ENCODE measurements at regions not wholly inside any gene's neighbourhood (a gene's known extent, or its start where the extent isn't known, plus 50 kb on each side); places are given as distances from the start of the nearest gene placed in this dataset.

GRCh38 chr18:25743646-25744151, 346.7 kb downstream of the SS18 start:
- Histone ChIP-seq H3K4me3 (ENCODE audit: low read depth, low read length) (no peak overlapping the region), H3K4me1 (ENCODE audit: insufficient read depth) (no peaks in the 10 kb centered on the region), H3K27ac (ENCODE audit: low read depth) (no peak overlapping the region), H3K36me3 (ENCODE audit: insufficient read depth) (no peaks in the 10 kb centered on the region)
- WGBS, result 65% methylated on average over 7 of the region's 7 CpGs
- no peak for DNase-seq (ENCODE audit: extremely low spot score)

DNA sequence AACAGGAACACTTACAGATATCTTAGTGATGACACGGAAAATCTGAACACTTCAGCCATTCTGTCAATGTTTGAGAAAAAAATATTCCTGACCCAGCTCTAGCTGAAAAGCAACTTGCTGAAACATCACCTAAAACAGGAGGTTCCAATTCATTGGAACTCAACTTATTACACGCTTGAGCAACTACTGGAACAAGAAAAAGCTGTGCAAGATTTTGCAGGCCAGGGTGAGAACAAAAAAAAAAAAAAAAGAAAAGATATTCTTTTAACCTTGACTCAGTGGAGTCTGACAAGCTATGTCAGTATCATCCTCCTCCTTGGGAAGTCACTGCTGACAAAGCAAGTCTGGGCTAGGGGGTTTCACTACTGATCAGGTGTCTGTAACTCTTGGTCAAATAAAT, 351.0 kb downstream of the SS18 start:
- Histone ChIP-seq H3K4me1 (ENCODE audit: insufficient read depth) (no peaks in the 10 kb centered on the region), H3K4me3 (ENCODE audit: low read depth, low read length) (no peak overlapping the region), H3K27ac (ENCODE audit: low read depth) (no peak overlapping the region), H3K36me3 (ENCODE audit: insufficient read depth) (no peaks in the 10 kb centered on the region)
- 91% methylated on average over 2 of the region's 2 CpGs for WGBS
- no peak for DNase-seq (ENCODE audit: extremely low spot score)

GRCh38 chr18:25737710-25738311, 352.6 kb downstream of the SS18 start:
- 76% methylated on average over 7 of the region's 7 CpGs for WGBS
- no peak for DNase-seq (ENCODE audit: extremely low spot score)

DNA sequence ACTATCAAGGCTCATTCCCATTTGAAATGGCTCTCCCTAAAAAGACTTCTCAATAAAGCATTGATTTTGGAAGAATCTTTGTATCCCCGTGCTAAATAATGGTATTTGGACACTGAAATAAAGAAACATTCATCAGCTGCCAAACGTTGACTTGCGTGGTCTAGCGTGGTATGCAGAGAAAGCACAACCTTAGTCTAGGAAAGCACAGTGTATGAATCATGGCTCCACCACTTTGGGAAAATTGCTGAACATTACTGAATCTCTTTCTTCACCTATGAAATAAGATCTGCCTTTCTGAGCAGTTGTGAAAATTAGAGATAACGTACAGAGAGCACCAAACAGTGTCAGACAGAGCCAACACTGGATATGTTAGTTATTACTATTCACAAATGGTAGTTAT, 353.9 kb downstream of the SS18 start:
- Histone ChIP-seq H3K4me1 (ENCODE audit: insufficient read depth) (no peaks in the 10 kb centered on the region), H3K27ac (ENCODE audit: low read depth) (no peak overlapping the region), H3K4me3 (ENCODE audit: low read depth, low read length) (no peak overlapping the region), H3K36me3 (ENCODE audit: insufficient read depth) (no peaks in the 10 kb centered on the region)
- WGBS, result 78% methylated on average over 5 of the region's 5 CpGs
- DNase-seq (ENCODE audit: extremely low spot score), result no peak

More at GRCh38 chr18:25737710-25738311, 352.6 kb downstream of the SS18 start:
- H3K27ac ChIP-seq (ENCODE audit: low read depth), result no peak overlapping the region
- H3K36me3 ChIP-seq (ENCODE audit: insufficient read depth), result no peaks in the 10 kb centered on the region
- no peak overlapping the region for H3K4me3 ChIP-seq (ENCODE audit: low read depth, low read length)
- no peaks in the 10 kb centered on the region for H3K4me1 ChIP-seq (ENCODE audit: insufficient read depth)

DNA sequence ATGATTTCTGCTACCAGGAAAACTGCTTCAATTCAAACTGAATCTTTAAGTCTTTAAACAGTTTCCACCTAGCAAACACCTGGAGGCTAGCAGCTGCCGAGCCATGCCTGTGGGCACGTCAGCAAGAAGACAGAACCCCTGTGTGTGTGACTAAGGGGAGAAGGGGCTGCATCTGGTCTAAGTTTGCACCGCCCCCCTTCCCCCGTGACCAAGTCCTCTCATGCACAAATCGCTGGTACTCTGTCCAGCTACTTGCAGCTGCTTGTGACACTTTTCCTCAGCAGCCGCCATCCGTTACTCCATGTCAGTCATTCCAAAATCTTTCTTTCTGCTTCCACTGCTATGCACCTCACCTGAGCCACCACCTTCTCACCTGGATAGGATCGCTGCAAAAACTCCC, 355.0 kb downstream of the SS18 start:
- Histone ChIP-seq H3K4me1 (ENCODE audit: insufficient read depth) (no peaks in the 10 kb centered on the region), H3K4me3 (ENCODE audit: low read depth, low read length) (no peak overlapping the region), H3K27ac (ENCODE audit: low read depth) (no peak overlapping the region), H3K36me3 (ENCODE audit: insufficient read depth) (no peaks in the 10 kb centered on the region)
- WGBS, result 72% methylated on average over 8 of the region's 8 CpGs
- DNase-seq (ENCODE audit: extremely low spot score), result no peak

- Histone ChIP-seq H3K4me3 (ENCODE audit: low read depth, low read length) (no peak overlapping the region), H3K27ac (ENCODE audit: low read depth) (no peak overlapping the region), H3K36me3 (ENCODE audit: insufficient read depth) (no peaks in the 10 kb centered on the region), H3K4me1 (ENCODE audit: insufficient read depth) (no peaks in the 10 kb centered on the region)
- WGBS, result 59% methylated on average over 2 of the region's 2 CpGs
- no peak for DNase-seq (ENCODE audit: extremely low spot score)
Measured at GRCh38 chr18:25734336-25734735, 356.1 kb downstream of the SS18 start.

DNA sequence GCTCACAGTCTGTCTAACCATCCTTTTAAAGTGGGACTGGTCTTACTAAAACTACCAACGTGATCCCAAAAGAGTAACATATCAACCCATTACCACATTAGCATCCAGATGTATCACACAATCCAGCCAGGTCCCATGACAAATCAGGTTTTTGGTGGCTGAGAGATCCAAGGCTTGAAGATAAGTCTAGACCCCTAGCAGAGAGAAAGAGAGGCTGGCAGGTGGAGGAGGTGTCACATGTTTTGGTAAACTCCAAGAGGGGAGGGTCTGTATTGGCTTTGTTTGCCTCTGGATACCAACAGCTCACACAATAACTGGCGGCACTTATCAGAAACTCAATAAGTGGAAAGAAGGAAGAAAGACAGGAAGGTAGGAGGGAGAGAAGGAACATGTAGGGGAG, 357.6 kb downstream of the SS18 start:
- Histone ChIP-seq H3K27ac (ENCODE audit: low read depth) (no peak overlapping the region), H3K4me1 (ENCODE audit: insufficient read depth) (no peaks in the 10 kb centered on the region), H3K4me3 (ENCODE audit: low read depth, low read length) (no peak overlapping the region), H3K36me3 (ENCODE audit: insufficient read depth) (no peaks in the 10 kb centered on the region)
- WGBS, result 78% methylated on average over 2 of the region's 2 CpGs
- DNase-seq (ENCODE audit: extremely low spot score), result no peak

DNA sequence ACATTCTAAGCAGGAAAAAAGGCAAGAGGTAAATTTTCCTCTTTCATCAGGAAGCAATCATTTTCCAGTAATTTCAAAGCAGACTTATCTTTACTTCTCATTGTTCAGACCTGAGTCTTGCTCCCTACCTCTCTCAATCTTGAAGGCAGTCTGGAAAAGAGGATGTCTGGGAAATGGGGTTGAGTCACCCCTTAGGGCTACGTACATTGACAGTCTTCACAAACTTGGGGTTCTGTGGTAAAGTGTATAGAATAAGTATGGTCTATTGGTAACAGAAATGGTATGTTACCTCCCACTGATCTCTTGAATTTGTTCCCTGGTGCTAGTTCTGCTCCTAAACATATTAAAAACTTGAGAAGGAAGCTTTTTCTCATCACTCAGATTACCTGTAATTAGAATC, 361.3 kb downstream of the SS18 start:
- no peaks in the 10 kb centered on the region for H3K4me1 ChIP-seq (ENCODE audit: insufficient read depth)
- H3K27ac ChIP-seq (ENCODE audit: low read depth), result no peak overlapping the region
- no peak overlapping the region for H3K4me3 ChIP-seq (ENCODE audit: low read depth, low read length)
- no peak for DNase-seq (ENCODE audit: extremely low spot score)
- WGBS, result 94% methylated on average over 1 of the region's 1 CpG
- no peaks in the 10 kb centered on the region for H3K36me3 ChIP-seq (ENCODE audit: insufficient read depth)

GRCh38 chr18:25727281-25727985, 363.0 kb downstream of the SS18 start:
- Histone ChIP-seq H3K4me1 (ENCODE audit: insufficient read depth) (no peaks in the 10 kb centered on the region), H3K4me3 (ENCODE audit: low read depth, low read length) (no peak overlapping the region), H3K27ac (ENCODE audit: low read depth) (no peak overlapping the region), H3K36me3 (ENCODE audit: insufficient read depth) (no peaks in the 10 kb centered on the region)
- DNase-seq (ENCODE audit: extremely low spot score), result no peak
- 50% methylated on average over 5 of the region's 5 CpGs for WGBS

DNA sequence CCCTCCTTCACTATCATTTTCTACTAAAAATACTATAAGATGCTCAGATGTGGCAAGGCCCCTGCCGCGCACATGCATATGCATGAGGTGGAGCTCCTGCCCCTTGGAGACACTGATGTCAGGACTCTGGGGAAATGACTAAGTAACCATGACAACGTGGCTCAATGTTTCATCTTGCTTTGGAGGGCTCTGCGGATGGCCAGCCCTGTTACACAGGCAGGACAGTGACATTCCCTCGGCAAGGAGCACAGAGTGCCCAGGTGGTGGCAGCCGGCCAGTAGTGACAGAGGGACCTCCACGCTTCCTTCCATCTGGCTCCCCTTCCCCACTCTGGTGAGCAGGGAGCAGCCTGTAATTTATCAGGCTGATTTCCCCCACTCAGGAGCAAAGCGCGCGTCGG, 364.1 kb downstream of the SS18 start:
- Histone ChIP-seq H3K27ac (ENCODE audit: low read depth) (no peak overlapping the region), H3K36me3 (ENCODE audit: insufficient read depth) (no peaks in the 10 kb centered on the region), H3K4me3 (ENCODE audit: low read depth, low read length) (no peak overlapping the region), H3K4me1 (ENCODE audit: insufficient read depth) (no peaks in the 10 kb centered on the region)
- 50% methylated on average over 11 of the region's 11 CpGs for WGBS
- no peak for DNase-seq (ENCODE audit: extremely low spot score)

DNA sequence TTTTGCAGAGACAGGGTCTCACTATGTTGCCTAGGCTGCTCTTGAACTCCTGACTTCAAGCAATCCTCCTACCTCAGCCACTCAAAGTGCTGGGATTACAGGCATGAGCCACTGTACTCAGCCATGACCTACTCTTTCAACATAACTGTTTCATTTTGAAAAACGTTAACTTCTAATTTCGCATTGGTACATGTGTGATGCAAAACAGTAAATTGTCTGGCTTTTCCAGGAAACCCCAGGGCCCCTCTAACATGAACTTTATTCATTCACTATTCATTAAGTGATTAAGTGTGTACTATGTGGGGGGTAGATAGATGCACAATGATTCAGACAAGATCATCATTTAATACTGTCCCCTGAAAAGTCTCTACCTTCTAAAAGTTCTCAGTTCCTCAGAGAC, 364.9 kb downstream of the SS18 start:
- Histone ChIP-seq H3K36me3 (ENCODE audit: insufficient read depth) (no peaks in the 10 kb centered on the region), H3K4me3 (ENCODE audit: low read depth, low read length) (no peak overlapping the region), H3K4me1 (ENCODE audit: insufficient read depth) (no peaks in the 10 kb centered on the region), H3K27ac (ENCODE audit: low read depth) (no peak overlapping the region)
- 76% methylated on average over 2 of the region's 2 CpGs for WGBS
- DNase-seq (ENCODE audit: extremely low spot score), result no peak

GRCh38 chr18:25724997-25725396, 365.4 kb downstream of the SS18 start:
- 86% methylated on average over 4 of the region's 4 CpGs for WGBS
- no peaks in the 10 kb centered on the region for H3K4me1 ChIP-seq (ENCODE audit: insufficient read depth)
- no peak overlapping the region for H3K27ac ChIP-seq (ENCODE audit: low read depth)
- H3K4me3 ChIP-seq (ENCODE audit: low read depth, low read length), result no peak overlapping the region
- no peaks in the 10 kb centered on the region for H3K36me3 ChIP-seq (ENCODE audit: insufficient read depth)
- no peak for DNase-seq (ENCODE audit: extremely low spot score)

- Histone ChIP-seq H3K36me3 (ENCODE audit: insufficient read depth) (no peaks in the 10 kb centered on the region), H3K4me3 (ENCODE audit: low read depth, low read length) (no peak overlapping the region)
- WGBS, result 94% methylated on average over 2 of the region's 2 CpGs
Measured at GRCh38 chr18:25724121-25724520, 366.3 kb downstream of the SS18 start.

GRCh38 chr18:25713103-25713502, 361.1 kb upstream of the ZNF521 start:
- WGBS, result 85% methylated on average over 4 of the region's 4 CpGs
- no peaks in the 10 kb centered on the region for H3K36me3 ChIP-seq (ENCODE audit: insufficient read depth)
- no peak overlapping the region for H3K27ac ChIP-seq (ENCODE audit: low read depth)

More at GRCh38 chr18:25724121-25724520, 366.3 kb downstream of the SS18 start:
- Histone ChIP-seq H3K27ac (ENCODE audit: low read depth) (no peak overlapping the region), H3K4me1 (ENCODE audit: insufficient read depth) (no peaks in the 10 kb centered on the region)
- no peak for DNase-seq (ENCODE audit: extremely low spot score)

More at GRCh38 chr18:25713103-25713502, 361.1 kb upstream of the ZNF521 start:
- Histone ChIP-seq H3K4me1 (ENCODE audit: insufficient read depth) (no peaks in the 10 kb centered on the region), H3K4me3 (ENCODE audit: low read depth, low read length) (no peak overlapping the region)
- no peak for DNase-seq (ENCODE audit: extremely low spot score)
